HCT116 (cell line): ENCODE measurements at regions not wholly inside any gene's neighbourhood (a gene's known extent, or its start where the extent isn't known, plus 50 kb on each side); places are given as distances from the start of the nearest gene placed in this dataset.

Experiments
- ATAC-seq: fragments of 200-7000 bp; cut with Tn5 transposase; 2 replicates; pipeline ENCODE4 v1.9.1; 2020; ENCODE audit warnings: mild to moderate bottlenecking, moderate library complexity
- BruUV-seq: library from RNA; stranded (reverse); fragments of 400-500 nt; replicated peaks from 2 replicates; lab custom pipeline; 2021; lab: Mats Ljungman, UMichigan
- CTCF ChIA-PET: fragments of 300-600 bp; sonication (Branson Sonifier 250); formaldehyde crosslinking; loops from one replicate; lab custom pipeline; 2021; ENCODE audit warnings: antibody characterized with exemption; lab: Charles Lee
- POLR2A ChIA-PET: fragments of 300-600, 350-600 bp; sonication (Branson Sonifier 250); formaldehyde crosslinking; loops from one replicate; lab custom pipeline; 2021; ENCODE audit warnings: antibody characterized with exemption; lab: Charles Lee
- RAD21 ChIA-PET, 2 experiments: fragments of 300-600 bp; sonication (Branson Sonifier 250); formaldehyde crosslinking; loops; one replicate each; lab custom pipeline; 2023; ENCODE audit warnings: low total read pairs in 2 of 2; ENCODE audit not compliant: uncharacterized antibody in 2 of 2, unreplicated experiment in 2 of 2, low non-redundant PET in 1 of 2; lab: Charles Lee
- DNase-seq: peaks from one replicate; pipeline ENCODE4 v3.0.0-alpha.2; 2010; ENCODE audit warnings: low read depth, low spot score
- H2AFZ ChIP-seq: fragments of 200-600 bp; shearing (Covaris generic), sonication (generic); 2 replicates; pipeline ENCODE4 v1.6.1; 2017; ENCODE audit warnings: low read depth, mixed run types, mixed read lengths, antibody characterized with exemption, low read length; ENCODE audit not compliant: poor library complexity, severe bottlenecking
- H3K27ac ChIP-seq: 2 replicates; pipeline ENCODE4 v1.5.1; 2012; ENCODE audit warnings: low read depth, low read length
- H3K27me3 ChIP-seq: fragments of 200-600 bp; sonication (generic); 2 replicates; pipeline ENCODE4 v1.6.1; 2016; ENCODE audit warnings: mixed run types, low read length, mixed read lengths; ENCODE audit not compliant: insufficient read depth
- H3K36me3 ChIP-seq, 2 experiments: fragments of 200-500 bp in 1 of 2; fragments of 200-600 bp in 1 of 2; sonication (Bioruptor generic) in 1 of 2; sonication (generic) in 1 of 2; 2 replicates each; pipeline versions ENCODE4 v1.5.1 to v1.6.1; 2014 to 2016; ENCODE audit warnings: low read length in 2 of 2, inconsistent platforms in 1 of 2, mixed read lengths in 1 of 2, mixed run types in 1 of 2; ENCODE audit not compliant: insufficient read depth in 2 of 2, control insufficient read depth in 1 of 2
- H3K4me1 ChIP-seq, 2 experiments: fragments of 200-600 bp in 1 of 2; sonication (generic) in 1 of 2; 2 replicates each; pipeline versions ENCODE4 v1.5.1 to v1.6.1; 2012 to 2017; ENCODE audit warnings: low read length in 2 of 2, inconsistent platforms in 1 of 2, mild to moderate bottlenecking in 1 of 2, mixed read lengths in 1 of 2, mixed run types in 1 of 2, moderate library complexity in 1 of 2; ENCODE audit not compliant: insufficient read depth in 2 of 2, control insufficient read depth in 1 of 2
- H3K4me2 ChIP-seq: fragments of 200-600 bp; sonication (generic); 2 replicates; pipeline ENCODE4 v1.6.1; 2017; ENCODE audit warnings: mixed run types, low read length, mixed read lengths
- H3K4me3 ChIP-seq, 2 experiments: fragments of 200-600 bp in 1 of 2; sonication (generic) in 1 of 2; replicated peaks in 1 of 2; 2 replicates each; pipeline ENCODE4 v1.5.1; 2011 to 2016; ENCODE audit warnings: low read length in 2 of 2, control low read depth in 1 of 2, low read depth in 1 of 2, mild to moderate bottlenecking in 1 of 2, mixed read lengths in 1 of 2, mixed run types in 1 of 2
- H3K79me2 ChIP-seq: fragments of 200-600 bp; sonication (generic); 2 replicates; pipeline ENCODE4 v1.6.1; 2017; ENCODE audit warnings: mild to moderate bottlenecking, mixed run types, low read length, moderate library complexity, mixed read lengths; ENCODE audit not compliant: insufficient read depth
- H3K9ac ChIP-seq: fragments of 200-600 bp; sonication (generic); 2 replicates; pipeline ENCODE4 v1.6.1; 2016; ENCODE audit warnings: low read length, mixed read lengths
- H3K9me2 ChIP-seq: fragments of 200-600 bp; sonication (generic), shearing (Covaris generic); 2 replicates; pipeline ENCODE4 v1.6.1; 2017; ENCODE audit warnings: mixed run types, mild to moderate bottlenecking, moderate library complexity; ENCODE audit not compliant: insufficient read depth
- H3K9me3 ChIP-seq, 2 experiments: fragments of 200-500 bp in 1 of 2; fragments of 200-600 bp in 1 of 2; sonication (Bioruptor generic) in 1 of 2; sonication (generic) in 1 of 2; 2 replicates each; pipeline ENCODE4 v1.6.1; 2014 to 2017; ENCODE audit warnings: low read length in 2 of 2, mixed read lengths in 2 of 2, inconsistent platforms in 1 of 2, low read depth in 1 of 2, mild to moderate bottlenecking in 1 of 2, mixed run types in 1 of 2, moderate library complexity in 1 of 2; ENCODE audit not compliant: control insufficient read depth in 1 of 2, insufficient read depth in 1 of 2
- H4K20me1 ChIP-seq: fragments of 200-600 bp; sonication (generic), shearing (Covaris generic); 2 replicates; pipeline ENCODE4 v1.6.1; 2017; ENCODE audit warnings: mixed run types, mild to moderate bottlenecking, moderate library complexity; ENCODE audit not compliant: insufficient read depth
- EGR1 ChIP-seq: IDR thresholded peaks from 2 replicates; pipeline ENCODE4 v1.6.1; 2012; ENCODE audit warnings: low read depth
- ELF1 ChIP-seq: IDR thresholded peaks from 2 replicates; pipeline ENCODE4 v1.6.1; 2012; ENCODE audit warnings: low read depth, borderline replicate concordance
- EZH2 ChIP-seq: fragments of 200-600 bp; sonication (generic); IDR thresholded peaks from 2 replicates; pipeline ENCODE4 v1.6.1; 2017; ENCODE audit warnings: antibody characterized with exemption, mixed run types
- RAD21 ChIP-seq: IDR thresholded peaks from 2 replicates; pipeline ENCODE4 v1.6.1; 2012; ENCODE audit warnings: low read depth, mild to moderate bottlenecking
- SIN3A ChIP-seq: IDR thresholded peaks from 2 replicates; pipeline ENCODE4 v1.6.1; 2012; ENCODE audit warnings: low read depth
- ZBTB33 ChIP-seq: IDR thresholded peaks from 2 replicates; pipeline ENCODE4 v1.6.1; 2011; ENCODE audit warnings: mild to moderate bottlenecking, low read length, moderate library complexity; ENCODE audit not compliant: insufficient replicate concordance; ENCODE audit errors: extremely low read depth
- ZFX ChIP-seq: fragments of 450-650 bp; IDR thresholded peaks from 2 replicates; pipeline ENCODE4 v1.6.1; 2017
- intact Hi-C: fragments of 100-400 bp; cut with micrococcal nuclease; formaldehyde crosslinking; loops from 2 replicates; pipeline ENCODE4 v1.10.0; 2022

- ChIA-PET CTCF (no interaction called here), RAD21 (no interaction called here), POLR2A (no interaction called here)
- TF ChIP-seq EGR1 (no peak), ZFX (no peak), ZBTB33 (no peak), ELF1 (no peak), EZH2 (no peak), SIN3A (no peak)
- Histone ChIP-seq H3K79me2 (no peaks in the 10 kb centered on the region), H3K9ac (no peak overlapping the region), H2AFZ (no peak overlapping the region), H3K9me2 (no peaks in the 10 kb centered on the region), H3K4me3 (no peak overlapping the region), H3K4me1 (no peaks in the 10 kb centered on the region), H3K4me2 (no peak overlapping the region), H3K27me3 (no peaks in the 10 kb centered on the region), H3K36me3 (no peaks in the 10 kb centered on the region), H3K9me3 (peaks cover 5 to 23% of the 10 kb centered on the region in 2 experiments; a peak in 2 of 4 replicates), H4K20me1 (no peaks in the 10 kb centered on the region), H3K27ac (no peak overlapping the region)
- intact Hi-C loops = no loop called here
- DNase-seq (no peak), ATAC-seq (no peak)
- BruUV-seq = no TSS peak
Measured at GRCh38 chr3:55204417-55204816, 276.6 kb upstream of the LRTM1 start.

- DNase-seq (no peak), ATAC-seq (no peak)
- intact Hi-C loops = no loop called here
- Histone ChIP-seq H3K9ac (no peak overlapping the region), H3K4me2 (no peak overlapping the region), H3K9me2 (no peaks in the 10 kb centered on the region), H4K20me1 (no peaks in the 10 kb centered on the region), H3K4me3 (no peak overlapping the region), H2AFZ (no peak overlapping the region), H3K27me3 (no peaks in the 10 kb centered on the region), H3K4me1 (no peaks in the 10 kb centered on the region), H3K79me2 (no peaks in the 10 kb centered on the region), H3K27ac (no peak overlapping the region), H3K9me3 (peaks cover 5 to 23% of the 10 kb centered on the region in 2 experiments; a peak in 2 of 4 replicates), H3K36me3 (no peaks in the 10 kb centered on the region)
- ChIA-PET CTCF (no interaction called here), POLR2A (no interaction called here), RAD21 (no interaction called here)
- no peak for TF ChIP-seq RAD21
- no TSS peak for BruUV-seq
Measured at GRCh38 chr3:55203546-55203945, 275.7 kb upstream of the LRTM1 start.
